SK-N-SH treated with all-trans-retinoic acid at 6 μM for 48 hours (cell line): ENCODE measurements at regions not wholly inside any gene's neighbourhood (a gene's known extent, or its start where the extent isn't known, plus 50 kb on each side); places are given as distances from the start of the nearest gene placed in this dataset.

Experiments used
- ATAC-seq: fragments of 200-7000 bp; cut with Tn5 transposase; 3 replicates; pipeline ENCODE4 v1.9.1; 2020; ENCODE audit warnings: mild to moderate bottlenecking, moderate library complexity
- ARNTL ChIP-seq: fragments of 450-650 bp; formaldehyde crosslinking; IDR thresholded peaks from 2 replicates; pipeline ENCODE4 v1.5.0; 2020; ENCODE audit warnings: low read depth, mild to moderate bottlenecking, moderate library complexity, borderline replicate concordance
- BACH2 ChIP-seq: fragments of 250-450 bp; sonication (Bioruptor Pico); IDR thresholded peaks from 2 replicates; pipeline ENCODE4 v1.9.0; 2021; ENCODE audit warnings: mild to moderate bottlenecking, borderline replicate concordance
- CREB5 ChIP-seq: fragments of 250-450 bp; sonication (Bioruptor Pico); IDR thresholded peaks from 2 replicates; pipeline ENCODE4 v1.5.1; 2020; ENCODE audit warnings: low read depth, mild to moderate bottlenecking, moderate library complexity
- CSDC2 ChIP-seq: fragments of 250-450 bp; sonication (Bioruptor Pico); IDR thresholded peaks from 2 replicates; pipeline ENCODE4 v1.5.0; 2020; ENCODE audit warnings: mild to moderate bottlenecking, moderate library complexity
- CSRNP3 ChIP-seq: fragments of 250-450 bp; sonication (Bioruptor Pico); IDR thresholded peaks from 2 replicates; pipeline ENCODE4 v1.5.1; 2021; ENCODE audit warnings: mild to moderate bottlenecking, moderate library complexity
- ESRRG ChIP-seq: fragments of 250-450 bp; sonication (Bioruptor Pico); IDR thresholded peaks from 2 replicates; pipeline ENCODE4 v1.6.1; 2021; ENCODE audit warnings: mild to moderate bottlenecking
- GLIS3 ChIP-seq: fragments of 250-450 bp; sonication (Bioruptor Pico); IDR thresholded peaks from 2 replicates; pipeline ENCODE4 v1.5.0; 2020; ENCODE audit warnings: mild to moderate bottlenecking, moderate library complexity
- ISL1 ChIP-seq: fragments of 250-450 bp; sonication (Bioruptor Pico); IDR thresholded peaks from 2 replicates; pipeline ENCODE4 v2.1.2; 2022; ENCODE audit warnings: mild to moderate bottlenecking, moderate library complexity
- OSR1 ChIP-seq: fragments of 250-450 bp; sonication (Bioruptor Pico); IDR thresholded peaks from 2 replicates; pipeline ENCODE4 v1.8.0; 2022; ENCODE audit warnings: moderate library complexity, mild to moderate bottlenecking, inconsistent platforms
- PATZ1 ChIP-seq: fragments of 250-450 bp; sonication (Bioruptor Pico); IDR thresholded peaks from 2 replicates; pipeline ENCODE4 v1.8.0; 2020; ENCODE audit warnings: mild to moderate bottlenecking, moderate library complexity, borderline replicate concordance
- POU6F1 ChIP-seq: fragments of 250-450 bp; sonication (Bioruptor Pico); IDR thresholded peaks from 2 replicates; pipeline ENCODE4 v1.8.0; 2021; ENCODE audit warnings: low read depth, mild to moderate bottlenecking, moderate library complexity, borderline replicate concordance
- PPARA ChIP-seq: fragments of 250-450 bp; sonication (Bioruptor Pico); IDR thresholded peaks from 2 replicates; pipeline ENCODE4 v1.5.0; 2020; ENCODE audit warnings: mild to moderate bottlenecking, borderline replicate concordance
- RARB ChIP-seq: fragments of 250-450 bp; sonication (Bioruptor Pico); IDR thresholded peaks from 2 replicates; pipeline ENCODE4 v1.8.0; 2021; ENCODE audit warnings: mild to moderate bottlenecking, moderate library complexity
- SNAI2 ChIP-seq: fragments of 250-450 bp; sonication (Bioruptor Pico); IDR thresholded peaks from 2 replicates; pipeline ENCODE4 v1.5.0; 2020; ENCODE audit warnings: mild to moderate bottlenecking, moderate library complexity
- TOX ChIP-seq: fragments of 250-450 bp; sonication (Bioruptor Pico); IDR thresholded peaks from 2 replicates; pipeline ENCODE4 v1.8.0; 2021; ENCODE audit warnings: mild to moderate bottlenecking, moderate library complexity, borderline replicate concordance
- TSHZ2 ChIP-seq: fragments of 250-450 bp; sonication (Bioruptor Pico); IDR thresholded peaks from 2 replicates; pipeline ENCODE4 v1.5.0; 2020; ENCODE audit warnings: mild to moderate bottlenecking, moderate library complexity
- ZC3H10 ChIP-seq: fragments of 250-450 bp; sonication (Bioruptor Pico); IDR thresholded peaks from 2 replicates; pipeline ENCODE4 v1.5.1; 2021; ENCODE audit warnings: mild to moderate bottlenecking, moderate library complexity
- ZFP3 ChIP-seq: fragments of 250-450 bp; sonication (Bioruptor Pico); IDR thresholded peaks from 2 replicates; pipeline ENCODE4 v1.5.0; 2020; ENCODE audit warnings: mild to moderate bottlenecking, moderate library complexity
- ZFP30 ChIP-seq: fragments of 450-650 bp; formaldehyde crosslinking; IDR thresholded peaks from 2 replicates; pipeline ENCODE4 v1.5.0; 2022; ENCODE audit warnings: mild to moderate bottlenecking, moderate library complexity
- ZNF565 ChIP-seq: fragments of 450-650 bp; formaldehyde crosslinking; conservative IDR thresholded peaks from 2 replicates; pipeline ENCODE4 v1.5.0; 2020; ENCODE audit warnings: low read depth, mild to moderate bottlenecking, moderate library complexity
- ZNF70 ChIP-seq: fragments of 450-650 bp; formaldehyde crosslinking; IDR thresholded peaks from 2 replicates; pipeline ENCODE4 v1.5.0; 2020; ENCODE audit warnings: mild to moderate bottlenecking, moderate library complexity
- ZNF8 ChIP-seq: fragments of 450-650 bp; formaldehyde crosslinking; IDR thresholded peaks from 2 replicates; pipeline ENCODE4 v1.5.0; 2020; ENCODE audit warnings: mild to moderate bottlenecking, moderate library complexity

- TF ChIP-seq ESRRG (CRISPR knock-in tag) (no peak), ZC3H10 (CRISPR knock-in tag) (no peak), ZFP30 (CRISPR knock-in tag) (no peak), CSRNP3 (CRISPR knock-in tag) (no peak), TOX (CRISPR knock-in tag) (no peak), CREB5 (no peak), GLIS3 (CRISPR knock-in tag) (no peak), SNAI2 (CRISPR knock-in tag) (no peak), ISL1 (CRISPR knock-in tag) (no peak), BACH2 (CRISPR knock-in tag) (no peak), ZNF70 (CRISPR knock-in tag) (no peak)
- ATAC-seq, result no peak
Measured at GRCh38 chr18:3357516-3357915, 92.5 kb upstream of the TGIF1 start.

DNA sequence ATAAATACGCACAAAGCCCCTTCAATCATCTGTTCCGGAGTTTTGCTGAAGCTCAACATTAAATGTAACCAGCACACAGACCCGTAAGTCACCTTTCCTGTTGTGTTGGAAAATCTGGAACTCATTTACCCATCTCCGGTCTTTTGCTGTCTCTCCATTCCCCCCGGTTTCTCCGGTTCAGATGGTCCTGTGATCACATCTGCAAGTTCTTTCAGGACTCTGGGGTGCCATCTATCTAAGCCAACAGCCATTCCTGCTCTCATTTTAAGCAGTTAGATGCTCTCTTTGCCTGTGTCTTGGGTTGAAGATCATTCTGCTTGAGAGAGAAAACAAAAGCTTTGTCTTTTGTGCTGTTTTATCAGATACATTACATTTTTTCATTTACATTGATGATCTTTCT, 91.7 kb upstream of the TGIF1 start:
- TF ChIP-seq TSHZ2 (CRISPR knock-in tag), result no peak
- TF ChIP-seq GLIS3 (CRISPR knock-in tag), result no peak
- no peak for TF ChIP-seq ZNF565 (CRISPR knock-in tag)
- no peak for TF ChIP-seq ARNTL (CRISPR knock-in tag)
- TF ChIP-seq CREB5, result no peak
- TF ChIP-seq BACH2 (CRISPR knock-in tag), result no peak
- no peak for TF ChIP-seq TOX (CRISPR knock-in tag)
- no peak for TF ChIP-seq CSDC2 (CRISPR knock-in tag)
- no peak for TF ChIP-seq RARB (CRISPR knock-in tag)
- TF ChIP-seq PPARA (CRISPR knock-in tag), result no peak
- no peak for TF ChIP-seq ZFP3
- TF ChIP-seq PATZ1 (CRISPR knock-in tag), result no peak
- no peak for TF ChIP-seq OSR1 (CRISPR knock-in tag)
- no peak for TF ChIP-seq ZNF8 (CRISPR knock-in tag)
- TF ChIP-seq POU6F1 (CRISPR knock-in tag), result no peak
- no peak for TF ChIP-seq ZFP30 (CRISPR knock-in tag)
- no peak for TF ChIP-seq ISL1 (CRISPR knock-in tag)
- ATAC-seq, result no peak
